ENCODE measurements at regions not wholly inside any gene's neighbourhood (a gene's known extent, or its start where the extent isn't known, plus 50 kb on each side); places are given as distances from the start of the nearest gene placed in this dataset.

DNA sequence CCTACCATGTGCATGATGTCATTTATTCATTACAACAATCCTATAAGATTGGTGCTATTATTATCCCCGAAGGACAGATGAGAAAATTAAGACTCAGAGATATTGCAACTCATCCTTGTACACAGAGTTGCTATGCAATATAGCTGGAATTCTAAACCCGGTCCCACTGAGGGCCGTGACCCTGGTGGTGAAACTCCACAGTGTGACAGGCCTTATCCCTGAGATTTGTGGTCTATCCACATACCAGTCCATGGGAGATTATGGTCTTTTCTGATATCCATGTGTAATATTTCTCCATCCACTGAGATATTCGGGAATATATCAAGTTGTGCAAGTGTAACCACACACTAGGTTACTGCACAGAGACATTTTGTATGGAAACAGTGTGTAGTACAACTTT, 305.2 kb downstream of the TXNL1 start:
- H3K36me3 ChIP-seq (ENCODE audit: control insufficient read depth, insufficient read depth, low read length, severe bottlenecking), result no peaks in the 10 kb centered on the region
- no peak for DNase-seq (ENCODE audit: low read depth)

DNA sequence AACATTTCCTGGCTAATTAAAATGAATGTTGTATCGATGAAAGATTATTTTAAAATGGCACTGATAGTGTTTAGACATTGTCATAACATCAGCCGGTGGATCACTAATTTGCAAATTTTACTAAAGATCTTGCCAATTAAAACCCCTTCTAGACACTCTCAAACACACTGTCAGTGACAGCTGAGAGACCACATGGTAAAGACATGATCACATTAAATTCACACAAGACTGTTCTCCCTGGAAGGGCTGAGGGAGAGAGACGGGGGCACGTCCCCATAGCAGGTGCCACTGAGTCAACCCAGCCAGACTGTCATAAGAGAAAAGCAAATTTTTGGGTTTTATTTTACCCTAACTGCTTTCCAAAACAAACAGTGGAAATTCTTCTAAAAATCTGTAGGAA, 306.0 kb downstream of the TXNL1 start:
- no peak for DNase-seq (ENCODE audit: low read depth)

More for the DNA sequence above, 305.2 kb downstream of the TXNL1 start:
- H3K9me3 ChIP-seq (ENCODE audit: control insufficient read depth, low read length), result no peaks in the 10 kb centered on the region
- no peaks in the 10 kb centered on the region for H3K4me1 ChIP-seq (ENCODE audit: control insufficient read depth, insufficient read depth, low read length)
- no peak overlapping the region for H3K4me3 ChIP-seq (ENCODE audit: low read length)
- H3K9ac ChIP-seq (ENCODE audit: low read length), result no peak overlapping the region
- no peaks in the 10 kb centered on the region for H3K27me3 ChIP-seq (replicated peaks; ENCODE audit: control insufficient read depth, insufficient read depth, low read length)

DNA sequence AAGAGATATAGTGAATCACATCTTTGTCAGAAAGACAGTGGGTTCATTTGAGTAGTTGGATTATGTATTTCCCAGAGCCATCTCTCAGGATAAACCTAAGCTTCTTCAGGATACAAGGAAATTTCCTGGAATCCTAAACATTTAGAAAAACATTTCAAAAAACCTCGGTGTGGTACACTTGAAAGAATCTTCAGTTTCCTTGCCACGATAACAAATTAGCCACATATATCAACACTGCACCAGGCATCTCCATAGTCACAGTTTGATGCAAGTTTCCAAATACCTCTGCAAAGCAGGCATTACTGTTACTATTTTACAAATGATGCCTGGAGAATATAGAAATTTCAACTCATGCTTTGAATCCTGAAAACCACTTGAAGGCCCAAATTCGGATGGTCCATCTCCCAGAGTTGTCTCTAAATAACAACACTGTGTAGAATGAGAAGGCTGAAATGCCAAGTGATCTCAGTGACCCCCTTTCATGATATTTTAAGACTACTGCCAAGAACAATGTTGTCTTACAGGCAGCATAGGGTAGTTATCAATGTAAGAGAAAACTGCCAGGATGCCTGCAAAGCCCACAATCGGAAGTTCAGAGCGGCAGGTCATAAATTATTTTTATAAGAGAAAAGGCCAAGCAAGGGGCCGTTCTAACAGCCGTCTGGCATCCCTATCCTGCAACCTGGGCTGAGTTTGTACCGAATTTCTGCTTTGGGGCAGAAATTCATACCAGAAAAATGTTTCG, 307.9 kb downstream of the TXNL1 start:
- no peak overlapping the region for H3K4me3 ChIP-seq (ENCODE audit: low read length)
- no peaks in the 10 kb centered on the region for H3K27me3 ChIP-seq (replicated peaks; ENCODE audit: control insufficient read depth, insufficient read depth, low read length)
- no peaks in the 10 kb centered on the region for H3K9me3 ChIP-seq (ENCODE audit: control insufficient read depth, low read length)
- no peaks in the 10 kb centered on the region for H3K36me3 ChIP-seq (ENCODE audit: control insufficient read depth, insufficient read depth, low read length, severe bottlenecking)
- peaks cover 16% of the 10 kb centered on the region for H3K4me1 ChIP-seq (ENCODE audit: control insufficient read depth, insufficient read depth, low read length)
- no peak for DNase-seq (ENCODE audit: low read depth)
- no peak overlapping the region for H3K9ac ChIP-seq (ENCODE audit: low read length)

More for the DNA sequence above, 306.0 kb downstream of the TXNL1 start:
- H3K9ac ChIP-seq (ENCODE audit: low read length), result no peak overlapping the region
- no peaks in the 10 kb centered on the region for H3K36me3 ChIP-seq (ENCODE audit: control insufficient read depth, insufficient read depth, low read length, severe bottlenecking)
- H3K27me3 ChIP-seq (replicated peaks; ENCODE audit: control insufficient read depth, insufficient read depth, low read length), result no peaks in the 10 kb centered on the region
- H3K4me1 ChIP-seq (ENCODE audit: control insufficient read depth, insufficient read depth, low read length), result peaks cover 6% of the 10 kb centered on the region
- no peak overlapping the region for H3K4me3 ChIP-seq (ENCODE audit: low read length)
- no peaks in the 10 kb centered on the region for H3K9me3 ChIP-seq (ENCODE audit: control insufficient read depth, low read length)

DNA sequence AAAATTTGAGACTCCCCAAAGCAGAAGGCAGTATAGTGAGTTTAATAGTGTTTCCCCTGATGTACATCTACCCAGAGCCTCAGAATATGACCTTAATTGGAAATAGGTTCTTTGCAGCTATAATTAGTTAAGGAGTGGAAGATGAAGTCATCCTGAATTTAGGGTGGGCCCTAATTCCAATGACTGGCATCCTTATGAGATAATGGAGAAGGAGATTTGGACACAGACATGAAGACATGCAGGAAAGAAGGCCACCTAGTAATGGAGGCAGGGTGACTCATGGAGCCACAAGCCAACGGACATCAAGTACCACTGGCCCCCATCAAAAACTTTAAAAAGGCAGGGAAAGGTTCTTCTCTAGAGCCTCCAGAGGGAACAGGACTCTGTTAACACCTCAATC, 308.9 kb downstream of the TXNL1 start:
- Histone ChIP-seq H3K36me3 (ENCODE audit: control insufficient read depth, insufficient read depth, low read length, severe bottlenecking) (no peaks in the 10 kb centered on the region), H3K9ac (ENCODE audit: low read length) (no peak overlapping the region), H3K27me3 (replicated peaks; ENCODE audit: control insufficient read depth, insufficient read depth, low read length) (no peaks in the 10 kb centered on the region), H3K4me3 (ENCODE audit: low read length) (no peak overlapping the region), H3K9me3 (ENCODE audit: control insufficient read depth, low read length) (no peaks in the 10 kb centered on the region), H3K4me1 (ENCODE audit: control insufficient read depth, insufficient read depth, low read length) (peaks cover 16% of the 10 kb centered on the region)
- DNase-seq (ENCODE audit: low read depth), result no peak

DNA sequence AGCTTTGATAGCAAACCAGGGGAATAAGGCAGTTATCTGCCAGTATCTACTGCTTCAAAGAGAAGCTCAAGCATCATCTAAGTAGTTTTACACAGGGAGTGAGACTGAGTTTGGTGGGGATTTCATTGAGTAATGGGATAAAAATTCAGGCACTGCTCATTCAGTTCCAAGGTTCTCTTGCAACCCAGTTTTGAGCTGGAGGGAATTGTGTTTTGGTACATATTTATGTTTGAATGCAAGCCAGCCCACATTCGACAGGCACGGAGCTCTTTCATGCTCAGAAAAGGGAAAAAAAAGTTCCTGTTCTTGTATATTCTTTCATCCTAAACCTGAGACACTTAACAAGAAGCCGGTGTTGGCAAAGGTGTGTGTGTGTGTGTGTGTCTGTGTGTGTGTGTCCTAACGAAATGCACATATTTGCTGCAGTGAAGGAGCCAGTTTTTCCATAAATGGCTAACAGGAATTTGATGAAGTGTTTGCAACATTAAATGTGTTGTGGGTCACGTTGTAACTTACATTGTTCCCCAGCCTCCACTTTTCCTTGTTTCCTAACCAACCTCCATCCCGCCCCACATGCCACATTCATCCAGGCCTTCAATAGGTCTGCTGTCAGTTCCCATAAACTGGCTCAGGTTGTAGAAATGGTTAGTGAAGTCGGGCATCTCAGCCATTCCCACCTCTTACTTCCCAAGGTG, 311.1 kb downstream of the TXNL1 start:
- Histone ChIP-seq H3K4me1 (ENCODE audit: control insufficient read depth, insufficient read depth, low read length) (peaks cover 16% of the 10 kb centered on the region), H3K4me3 (ENCODE audit: low read length) (peak overlapping the region; percentile 61), H3K9me3 (ENCODE audit: control insufficient read depth, low read length) (no peaks in the 10 kb centered on the region), H3K36me3 (ENCODE audit: control insufficient read depth, insufficient read depth, low read length, severe bottlenecking) (no peaks in the 10 kb centered on the region), H3K9ac (ENCODE audit: low read length) (peak overlapping the region; percentile 52), H3K27me3 (replicated peaks; ENCODE audit: control insufficient read depth, insufficient read depth, low read length) (no peaks in the 10 kb centered on the region)
- DNase-seq (ENCODE audit: low read depth), result peak; percentile 70

DNA sequence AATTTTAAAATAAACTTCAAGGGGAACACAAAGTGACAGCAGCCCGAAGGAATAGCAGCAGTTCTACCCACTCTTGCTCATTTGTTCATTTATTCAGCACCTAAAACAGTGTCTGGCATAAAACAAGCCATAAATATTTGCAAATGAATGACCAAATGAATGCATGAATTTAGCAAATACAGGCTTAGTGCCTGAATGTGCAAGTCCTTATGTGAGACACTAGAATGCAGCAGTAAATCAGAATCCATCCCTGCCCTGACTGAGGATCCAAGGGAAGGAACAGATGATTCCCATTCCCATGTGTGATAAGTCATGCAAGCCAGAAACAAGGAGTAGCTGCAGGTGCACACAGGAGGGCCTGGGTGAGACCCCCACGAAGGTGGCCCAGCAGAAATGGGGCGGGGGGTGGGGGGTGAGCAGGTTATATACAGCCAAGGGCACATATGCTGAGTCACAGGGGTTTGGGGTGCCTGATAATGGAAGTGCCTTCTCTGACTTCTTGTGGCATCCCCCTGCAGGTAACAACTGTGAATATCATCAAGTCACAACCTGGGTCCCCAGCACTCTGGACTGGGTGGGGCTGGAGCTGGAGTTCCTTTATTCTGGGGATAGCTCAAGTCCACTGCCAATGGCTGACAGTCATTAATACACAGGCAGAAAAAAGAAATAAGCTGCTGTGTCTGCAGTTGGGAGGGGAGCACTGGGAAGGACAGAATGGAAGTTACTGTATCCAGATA, 311.9 kb downstream of the TXNL1 start:
- no peak overlapping the region for H3K4me3 ChIP-seq (ENCODE audit: low read length)
- no peaks in the 10 kb centered on the region for H3K9me3 ChIP-seq (ENCODE audit: control insufficient read depth, low read length)
- H3K4me1 ChIP-seq (ENCODE audit: control insufficient read depth, insufficient read depth, low read length), result peaks cover 16% of the 10 kb centered on the region
- no peaks in the 10 kb centered on the region for H3K36me3 ChIP-seq (ENCODE audit: control insufficient read depth, insufficient read depth, low read length, severe bottlenecking)
- DNase-seq (ENCODE audit: low read depth), result no peak
- peak overlapping the region; percentile 52 for H3K9ac ChIP-seq (ENCODE audit: low read length)
- H3K27me3 ChIP-seq (replicated peaks; ENCODE audit: control insufficient read depth, insufficient read depth, low read length), result no peaks in the 10 kb centered on the region

DNA sequence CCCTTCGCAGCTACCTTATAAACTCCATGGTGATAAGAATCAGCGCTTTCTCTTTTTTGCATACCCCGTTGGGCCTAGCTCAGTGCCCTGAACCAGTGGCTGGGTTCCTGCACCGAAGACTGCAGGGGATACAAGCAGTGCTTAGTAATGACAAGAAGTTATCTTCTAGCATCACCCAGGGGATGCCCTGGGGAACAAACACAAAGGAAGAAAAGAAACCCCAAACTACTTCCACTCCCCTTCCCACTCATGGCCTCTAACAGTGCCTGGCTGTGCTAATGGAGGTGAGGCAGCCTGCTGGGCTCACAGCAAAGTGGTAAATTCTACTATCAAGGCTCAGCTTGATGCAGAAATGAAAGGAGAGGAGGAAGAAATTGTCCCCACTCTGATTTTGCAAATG, 314.7 kb downstream of the TXNL1 start:
- Histone ChIP-seq H3K9me3 (ENCODE audit: control insufficient read depth, low read length) (no peaks in the 10 kb centered on the region), H3K4me1 (ENCODE audit: control insufficient read depth, insufficient read depth, low read length) (peaks cover 16% of the 10 kb centered on the region), H3K36me3 (ENCODE audit: control insufficient read depth, insufficient read depth, low read length, severe bottlenecking) (no peaks in the 10 kb centered on the region), H3K4me3 (ENCODE audit: low read length) (no peak overlapping the region), H3K9ac (ENCODE audit: low read length) (no peak overlapping the region), H3K27me3 (replicated peaks; ENCODE audit: control insufficient read depth, insufficient read depth, low read length) (no peaks in the 10 kb centered on the region)
- DNase-seq (ENCODE audit: low read depth), result no peak

DNA sequence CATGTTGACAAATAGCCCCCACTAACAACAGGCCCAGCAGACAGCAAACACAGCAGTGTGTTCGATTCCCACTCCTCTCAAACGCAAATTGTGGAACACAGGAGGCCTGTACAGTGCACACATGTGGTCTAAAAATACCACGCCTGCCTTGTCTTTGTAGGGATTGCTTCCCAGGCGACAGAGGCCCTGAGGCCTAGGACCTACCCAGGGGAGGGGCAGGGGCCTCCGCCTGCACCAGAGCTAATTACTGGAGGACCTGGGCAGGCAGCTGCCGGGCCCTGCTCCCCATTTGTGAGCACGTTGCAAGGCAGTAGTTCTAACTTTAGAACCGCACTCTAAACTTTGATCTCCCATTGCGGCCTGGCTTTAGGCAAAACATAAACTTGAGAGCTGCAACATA, 316.0 kb downstream of the TXNL1 start:
- H3K27me3 ChIP-seq (replicated peaks; ENCODE audit: control insufficient read depth, insufficient read depth, low read length), result no peaks in the 10 kb centered on the region
- no peak overlapping the region for H3K4me3 ChIP-seq (ENCODE audit: low read length)
- no peaks in the 10 kb centered on the region for H3K9me3 ChIP-seq (ENCODE audit: control insufficient read depth, low read length)
- no peak overlapping the region for H3K9ac ChIP-seq (ENCODE audit: low read length)
- H3K36me3 ChIP-seq (ENCODE audit: control insufficient read depth, insufficient read depth, low read length, severe bottlenecking), result no peaks in the 10 kb centered on the region
- H3K4me1 ChIP-seq (ENCODE audit: control insufficient read depth, insufficient read depth, low read length), result peaks cover 10% of the 10 kb centered on the region
- no peak for DNase-seq (ENCODE audit: low read depth)

DNA sequence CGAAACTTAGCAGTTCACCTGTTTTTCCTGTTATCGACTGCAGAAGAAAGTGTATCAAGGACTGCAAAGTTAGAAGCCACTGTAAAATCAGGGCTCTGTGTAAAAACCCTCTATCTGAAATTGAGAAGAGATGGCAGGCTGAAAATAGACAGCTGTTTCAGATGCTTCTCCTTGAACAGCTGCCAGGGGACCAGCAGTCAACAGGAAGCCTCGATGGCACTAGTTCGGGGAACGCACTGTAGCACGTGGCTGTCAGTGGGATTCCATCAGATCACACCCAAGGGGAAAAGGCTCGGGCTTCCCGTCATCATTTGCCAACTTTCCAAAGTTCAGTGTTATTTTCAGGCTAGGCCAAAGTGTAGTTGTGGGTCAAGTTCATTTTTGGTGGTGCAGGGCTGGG, 316.9 kb downstream of the TXNL1 start:
- Histone ChIP-seq H3K4me1 (ENCODE audit: control insufficient read depth, insufficient read depth, low read length) (peaks cover under 1% of the 10 kb centered on the region), H3K27me3 (replicated peaks; ENCODE audit: control insufficient read depth, insufficient read depth, low read length) (no peaks in the 10 kb centered on the region), H3K9ac (ENCODE audit: low read length) (no peak overlapping the region), H3K4me3 (ENCODE audit: low read length) (no peak overlapping the region), H3K9me3 (ENCODE audit: control insufficient read depth, low read length) (no peaks in the 10 kb centered on the region), H3K36me3 (ENCODE audit: control insufficient read depth, insufficient read depth, low read length, severe bottlenecking) (no peaks in the 10 kb centered on the region)
- DNase-seq (ENCODE audit: low read depth), result no peak

DNA sequence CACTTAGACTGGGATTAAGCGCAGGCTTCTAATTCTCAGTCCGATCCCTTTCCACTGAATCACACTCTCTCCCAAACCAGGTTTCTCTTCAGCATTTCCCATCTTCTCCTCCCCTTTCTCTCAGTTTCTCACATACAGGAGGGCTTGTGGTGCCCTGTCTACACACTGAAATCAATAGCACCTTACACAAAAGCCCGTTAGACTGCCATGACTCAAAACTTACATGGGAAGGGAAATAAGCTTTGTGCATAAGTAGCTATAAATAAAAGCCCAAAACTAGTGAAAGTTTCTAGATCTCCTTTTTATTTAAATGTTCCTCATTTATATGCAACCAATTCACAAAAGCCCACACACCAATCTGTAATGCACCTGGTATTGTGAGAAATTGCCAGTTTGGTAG, 318.4 kb downstream of the TXNL1 start:
- no peaks in the 10 kb centered on the region for H3K36me3 ChIP-seq (ENCODE audit: control insufficient read depth, insufficient read depth, low read length, severe bottlenecking)
- no peaks in the 10 kb centered on the region for H3K27me3 ChIP-seq (replicated peaks; ENCODE audit: control insufficient read depth, insufficient read depth, low read length)
- no peak overlapping the region for H3K9ac ChIP-seq (ENCODE audit: low read length)
- no peak overlapping the region for H3K4me3 ChIP-seq (ENCODE audit: low read length)
- no peak for DNase-seq (ENCODE audit: low read depth)
- H3K9me3 ChIP-seq (ENCODE audit: control insufficient read depth, low read length), result no peaks in the 10 kb centered on the region
- H3K4me1 ChIP-seq (ENCODE audit: control insufficient read depth, insufficient read depth, low read length), result peaks cover 4% of the 10 kb centered on the region

DNA sequence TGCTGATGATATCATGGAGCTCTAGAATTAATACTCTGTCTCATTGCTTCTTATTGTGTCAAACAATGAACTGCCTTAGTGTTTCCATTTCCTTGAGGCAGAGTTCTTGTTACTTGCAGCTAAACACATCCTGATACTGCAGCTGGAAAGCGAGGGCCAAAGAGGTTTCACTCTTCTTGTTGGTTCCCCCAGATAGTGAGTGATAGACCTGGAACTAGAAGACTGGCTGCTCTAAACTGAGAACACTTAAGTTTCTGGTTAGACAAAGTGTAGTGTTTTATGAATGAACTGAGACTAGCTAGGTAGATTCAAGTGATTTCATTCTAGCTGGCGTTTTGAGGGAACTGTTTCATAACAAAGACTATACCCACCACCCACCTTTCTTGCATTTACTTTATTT, 321.7 kb downstream of the TXNL1 start:
- no peak for DNase-seq (ENCODE audit: low read depth)
- Histone ChIP-seq H3K27me3 (replicated peaks; ENCODE audit: control insufficient read depth, insufficient read depth, low read length) (no peaks in the 10 kb centered on the region), H3K9ac (ENCODE audit: low read length) (no peak overlapping the region), H3K4me1 (ENCODE audit: control insufficient read depth, insufficient read depth, low read length) (peaks cover 5% of the 10 kb centered on the region), H3K4me3 (ENCODE audit: low read length) (no peak overlapping the region), H3K9me3 (ENCODE audit: control insufficient read depth, low read length) (no peaks in the 10 kb centered on the region), H3K36me3 (ENCODE audit: control insufficient read depth, insufficient read depth, low read length, severe bottlenecking) (no peaks in the 10 kb centered on the region)

Data from adipocyte (in vitro differentiated cells).